CD8-positive, alpha-beta memory T cell (primary cell): ENCODE measurements at regions not wholly inside any gene's neighbourhood (a gene's known extent, or its start where the extent isn't known, plus 50 kb on each side); places are given as distances from the start of the nearest gene placed in this dataset.

Experiments
- CTCF ChIA-PET: fragments of 350-600 bp; sonication (Branson Sonifier 250); formaldehyde crosslinking; loops from one replicate; lab custom pipeline; 2021; ENCODE audit warnings: antibody characterized with exemption; lab: Charles Lee
- POLR2A ChIA-PET: fragments of 350-600 bp; sonication (Branson Sonifier 250); formaldehyde crosslinking; loops from one replicate; lab custom pipeline; 2021; ENCODE audit warnings: antibody characterized with exemption; lab: Charles Lee
- DNase-seq, 5 donors: peaks; one replicate each; pipeline versions ENCODE4 v3.0.0 to v3.0.0-alpha.2; 2020 to 2022; ENCODE audit warnings: mixed read lengths in 1 of 5
- H3K27ac ChIP-seq: one replicate; pipeline ENCODE4 v1.7.0; 2013; ENCODE audit warnings: low read depth, mild to moderate bottlenecking, low read length, moderate library complexity
- H3K27me3 ChIP-seq: 2 replicates; pipeline ENCODE4 v1.7.0; 2013; ENCODE audit warnings: low read length, mild to moderate bottlenecking; ENCODE audit not compliant: insufficient read depth, poor library complexity, severe bottlenecking
- H3K36me3 ChIP-seq: 2 replicates; pipeline ENCODE4 v1.7.0; 2013; ENCODE audit warnings: mild to moderate bottlenecking, low read length, moderate library complexity; ENCODE audit not compliant: insufficient read depth
- H3K4me1 ChIP-seq: 2 replicates; pipeline ENCODE4 v1.7.0; 2013; ENCODE audit warnings: mild to moderate bottlenecking, low read length, moderate library complexity; ENCODE audit not compliant: insufficient read depth
- H3K4me3 ChIP-seq: 2 replicates; pipeline ENCODE4 v1.7.0; 2013; ENCODE audit warnings: mild to moderate bottlenecking, low read length
- H3K9me3 ChIP-seq: 2 replicates; pipeline ENCODE4 v1.7.0; 2013; ENCODE audit warnings: mild to moderate bottlenecking, low read length
- H3K27ac Mint-ChIP-seq, 8 donors: one replicate each; pipeline ENCODE4 v1.8.0; 2020 to 2021; ENCODE audit warnings: mixed read lengths in 8 of 8, mild to moderate bottlenecking in 6 of 8, inconsistent platforms in 3 of 8, moderate library complexity in 3 of 8
- H3K27me3 Mint-ChIP-seq, 2 donors: one replicate each; pipeline ENCODE4 v1.8.0; 2020 to 2021; ENCODE audit warnings: mixed read lengths in 2 of 2, mild to moderate bottlenecking in 1 of 2, moderate library complexity in 1 of 2
- H3K36me3 Mint-ChIP-seq, 3 donors: one replicate each; pipeline ENCODE4 v1.8.0; 2020 to 2021; ENCODE audit warnings: mixed read lengths in 3 of 3, inconsistent platforms in 1 of 3, mild to moderate bottlenecking in 1 of 3
- H3K4me1 Mint-ChIP-seq, 3 donors: one replicate each; pipeline ENCODE4 v1.8.0; 2020 to 2021; ENCODE audit warnings: mixed read lengths in 3 of 3, inconsistent platforms in 1 of 3, mild to moderate bottlenecking in 1 of 3
- H3K4me3 Mint-ChIP-seq, 7 donors: one replicate each; pipeline ENCODE4 v1.8.0; 2020 to 2021; ENCODE audit warnings: mixed read lengths in 7 of 7, mild to moderate bottlenecking in 6 of 7, moderate library complexity in 4 of 7, inconsistent platforms in 2 of 7
- H3K9me3 Mint-ChIP-seq, 5 donors: one replicate each; pipeline ENCODE4 v1.8.0; 2020 to 2022; ENCODE audit warnings: mixed read lengths in 5 of 5, mild to moderate bottlenecking in 3 of 5, moderate library complexity in 2 of 5, inconsistent platforms in 1 of 5

DNA sequence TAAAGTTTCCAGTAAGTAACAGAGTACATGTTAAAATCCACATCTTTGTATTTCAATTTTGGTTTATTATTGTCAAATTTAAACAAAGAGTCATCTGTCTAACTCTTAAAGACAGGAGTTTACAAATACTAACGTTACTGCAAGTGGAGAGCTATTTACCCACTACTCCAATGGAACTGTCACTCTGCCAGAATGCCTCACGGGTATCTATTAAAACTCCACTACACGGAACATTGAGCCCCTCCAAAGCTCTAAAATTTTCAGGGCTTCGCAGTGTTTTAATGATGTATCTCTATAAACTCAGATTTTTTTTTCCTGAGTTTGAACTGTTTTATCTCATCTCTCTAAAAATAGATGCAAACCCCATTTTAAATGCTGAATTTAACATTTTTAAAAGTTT, 388.7 kb upstream of the SEMA3A start:
- Mint-ChIP-seq H3K36me3 (no peaks in the 10 kb centered on the region), H3K9me3 (peaks cover 0 to 12% (median 0%) of the 10 kb centered on the region in 5 donors), H3K4me3 (no peak overlapping the region), H3K27ac (no peak overlapping the region), H3K27me3 (no peaks in the 10 kb centered on the region), H3K4me1 (no peaks in the 10 kb centered on the region)
- ChIA-PET CTCF (no interaction called here), POLR2A (no interaction called here)
- no peak overlapping the region for H3K4me3 ChIP-seq
- no peak for DNase-seq
- H3K36me3 ChIP-seq = no peaks in the 10 kb centered on the region
- H3K9me3 ChIP-seq = no peaks in the 10 kb centered on the region
- H3K27ac ChIP-seq = no peak overlapping the region
- no peaks in the 10 kb centered on the region for H3K27me3 ChIP-seq
- no peaks in the 10 kb centered on the region for H3K4me1 ChIP-seq

DNA sequence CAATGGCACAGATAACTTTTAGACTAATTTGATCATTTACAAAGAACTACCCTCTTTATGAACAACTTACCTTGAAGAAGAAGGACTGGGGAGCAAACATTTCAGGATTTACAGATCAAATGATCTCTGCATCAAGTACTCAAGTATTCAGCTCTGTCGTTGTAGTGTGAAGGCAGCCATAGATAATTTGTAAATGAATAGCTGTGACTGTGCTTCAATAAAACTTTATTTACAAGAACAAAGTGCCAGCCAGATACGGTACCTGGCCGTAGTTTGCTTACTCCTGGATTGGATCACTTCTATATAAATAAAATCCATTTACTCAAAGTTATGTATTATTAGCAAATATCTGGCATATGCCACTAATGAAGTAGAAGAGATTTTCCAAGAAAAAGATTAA, 388.2 kb upstream of the SEMA3A start:
- no peak overlapping the region for H3K27ac ChIP-seq
- DNase-seq = no peak
- peaks cover 0 to 10% (median 0%) of the 10 kb centered on the region in 5 donors for H3K9me3 Mint-ChIP-seq
- ChIA-PET CTCF (no interaction called here), POLR2A (no interaction called here)
- H3K36me3 Mint-ChIP-seq = no peaks in the 10 kb centered on the region
- no peaks in the 10 kb centered on the region for H3K36me3 ChIP-seq
- H3K27me3 ChIP-seq = no peaks in the 10 kb centered on the region
- H3K4me1 ChIP-seq = no peaks in the 10 kb centered on the region
- no peak overlapping the region for H3K4me3 ChIP-seq
- no peaks in the 10 kb centered on the region for H3K27me3 Mint-ChIP-seq
- H3K4me1 Mint-ChIP-seq = no peaks in the 10 kb centered on the region
- no peak overlapping the region for H3K4me3 Mint-ChIP-seq
- no peak overlapping the region for H3K27ac Mint-ChIP-seq
- H3K9me3 ChIP-seq = no peaks in the 10 kb centered on the region

DNA sequence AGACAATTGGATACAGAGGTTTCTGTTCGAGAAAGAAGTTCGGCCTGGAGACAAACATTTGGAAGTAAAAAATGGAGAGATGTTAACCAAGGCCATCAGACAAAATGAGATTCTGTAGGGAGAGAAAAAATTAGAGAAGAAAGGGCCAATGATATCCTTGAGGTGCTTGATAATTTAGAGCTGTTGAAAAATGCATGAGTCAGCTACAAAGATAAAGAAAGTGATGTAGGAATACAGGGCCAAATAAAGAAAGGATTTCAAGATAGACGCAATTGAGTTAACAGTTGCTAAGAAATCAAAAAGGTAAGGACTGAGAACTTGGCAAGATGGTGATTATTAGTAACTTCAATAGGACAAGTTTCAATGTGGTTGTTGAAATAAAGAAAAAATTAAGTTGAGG, 384.2 kb upstream of the SEMA3A start:
- Histone ChIP-seq H3K4me3 (no peak overlapping the region), H3K36me3 (no peaks in the 10 kb centered on the region), H3K27me3 (no peaks in the 10 kb centered on the region), H3K9me3 (no peaks in the 10 kb centered on the region), H3K4me1 (no peaks in the 10 kb centered on the region), H3K27ac (no peak overlapping the region)
- Mint-ChIP-seq H3K36me3 (no peaks in the 10 kb centered on the region), H3K4me1 (no peaks in the 10 kb centered on the region), H3K27ac (no peak overlapping the region), H3K27me3 (no peaks in the 10 kb centered on the region), H3K9me3 (peaks cover 0 to 12% (median 2%) of the 10 kb centered on the region in 5 donors), H3K4me3 (no peak overlapping the region)
- DNase-seq = no peak
- ChIA-PET CTCF (no interaction called here), POLR2A (no interaction called here)

DNA sequence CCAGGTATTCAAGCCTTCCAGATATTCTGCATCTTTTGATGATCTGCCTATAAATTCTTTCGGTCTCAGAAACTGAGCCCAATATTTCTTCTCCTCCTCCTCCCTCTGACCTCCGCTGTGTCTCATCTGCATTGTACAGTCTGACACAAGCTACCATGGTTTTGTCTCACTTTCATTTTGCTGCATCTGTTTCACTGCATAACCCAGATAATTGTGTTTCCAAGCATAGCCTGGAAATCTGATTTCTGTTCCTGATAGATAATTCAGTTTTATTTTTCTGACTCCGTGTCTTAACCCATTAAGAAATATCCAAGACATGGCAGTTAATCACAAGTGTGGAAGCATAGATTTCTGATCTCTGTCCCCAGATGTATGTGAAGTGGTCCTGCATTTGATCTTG, 374.2 kb upstream of the SEMA3A start:
- Histone ChIP-seq H3K36me3 (no peaks in the 10 kb centered on the region), H3K27me3 (no peaks in the 10 kb centered on the region), H3K4me3 (no peak overlapping the region), H3K9me3 (no peaks in the 10 kb centered on the region), H3K27ac (no peak overlapping the region), H3K4me1 (no peaks in the 10 kb centered on the region)
- H3K4me3 Mint-ChIP-seq = no peak overlapping the region
- H3K27ac Mint-ChIP-seq = no peak overlapping the region
- no peak for DNase-seq
- no peaks in the 10 kb centered on the region for H3K4me1 Mint-ChIP-seq
- ChIA-PET POLR2A (no interaction called here), CTCF (no interaction called here)
- H3K36me3 Mint-ChIP-seq = no peaks in the 10 kb centered on the region
- peaks cover 6 to 55% (median 12%) of the 10 kb centered on the region in 5 donors for H3K9me3 Mint-ChIP-seq
- H3K27me3 Mint-ChIP-seq = no peaks in the 10 kb centered on the region

DNA sequence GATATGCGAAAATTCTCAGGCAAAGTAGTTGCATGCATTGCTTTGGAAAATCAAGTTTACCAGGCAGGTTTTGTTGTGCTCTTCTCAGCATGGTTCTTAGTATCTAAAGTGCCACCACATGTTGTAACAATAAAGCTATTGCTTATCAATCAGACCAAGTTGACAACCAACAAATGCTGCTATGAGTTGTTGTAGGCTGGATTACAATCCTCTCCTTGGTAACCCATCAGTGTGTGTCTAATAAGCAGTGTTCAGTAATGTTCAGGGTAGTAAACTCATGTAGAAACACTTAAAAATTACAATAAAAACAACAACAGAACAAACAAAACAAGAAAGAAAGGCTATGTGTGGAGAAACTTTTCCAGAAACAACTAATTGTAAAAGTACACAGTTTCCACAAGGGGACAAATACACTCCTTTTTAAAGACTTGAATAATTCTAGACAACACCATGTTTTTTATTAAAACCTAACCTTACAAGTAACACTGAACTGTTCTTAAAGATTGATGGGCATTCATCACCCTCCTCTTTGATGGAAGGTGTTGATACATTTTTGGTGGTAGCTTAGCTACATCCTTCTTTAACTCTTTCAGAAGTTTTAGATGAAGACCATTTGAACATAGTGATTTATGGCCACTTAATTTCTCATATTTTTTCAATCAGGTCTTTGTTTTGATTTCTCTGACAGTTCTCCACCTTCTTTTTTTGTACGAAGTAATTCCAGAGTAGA, 370.9 kb upstream of the SEMA3A start:
- H3K4me3 ChIP-seq = no peak overlapping the region
- no peaks in the 10 kb centered on the region for H3K36me3 ChIP-seq
- DNase-seq = no peak
- ChIA-PET POLR2A (no interaction called here), CTCF (no interaction called here)
- H3K9me3 Mint-ChIP-seq = peaks cover 8 to 53% (median 14%) of the 10 kb centered on the region in 5 donors
- no peak overlapping the region for H3K27ac ChIP-seq
- no peaks in the 10 kb centered on the region for H3K27me3 ChIP-seq
- H3K36me3 Mint-ChIP-seq = no peaks in the 10 kb centered on the region
- no peak overlapping the region for H3K4me3 Mint-ChIP-seq
- H3K4me1 Mint-ChIP-seq = no peaks in the 10 kb centered on the region
- no peaks in the 10 kb centered on the region for H3K4me1 ChIP-seq
- no peak overlapping the region for H3K27ac Mint-ChIP-seq
- no peaks in the 10 kb centered on the region for H3K27me3 Mint-ChIP-seq
- no peaks in the 10 kb centered on the region for H3K9me3 ChIP-seq

DNA sequence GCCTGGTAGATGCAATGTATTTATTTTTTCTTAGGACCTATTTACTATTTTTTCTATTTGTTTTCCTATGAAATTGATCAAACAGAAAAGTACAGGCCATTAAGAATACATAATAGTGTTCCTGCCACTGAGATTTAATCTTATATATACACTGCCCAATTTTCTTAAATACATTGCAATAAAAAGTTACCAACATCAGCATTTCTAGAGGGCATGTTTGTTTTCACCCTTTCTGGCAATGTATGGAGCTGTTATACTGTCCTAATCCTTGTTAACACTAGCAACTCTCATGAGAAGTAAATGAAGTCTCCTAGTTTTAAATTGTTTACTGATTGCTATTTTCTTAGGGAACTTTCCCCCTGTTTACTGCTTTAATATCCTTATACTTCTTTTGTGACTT, 359.1 kb upstream of the SEMA3A start:
- no peak for DNase-seq
- Mint-ChIP-seq H3K27ac (peak overlapping the region in 1 of 8 donors; percentile 4), H3K9me3 (peaks cover 11 to 41% (median 18%) of the 10 kb centered on the region in 5 donors), H3K4me1 (no peaks in the 10 kb centered on the region), H3K27me3 (peaks cover 0 to 1% of the 10 kb centered on the region in 2 donors), H3K4me3 (no peak overlapping the region), H3K36me3 (no peaks in the 10 kb centered on the region)
- peaks cover 7% of the 10 kb centered on the region for H3K9me3 ChIP-seq
- ChIA-PET CTCF (no interaction called here), POLR2A (no interaction called here)
- H3K36me3 ChIP-seq = no peaks in the 10 kb centered on the region
- H3K27ac ChIP-seq = no peak overlapping the region
- no peaks in the 10 kb centered on the region for H3K4me1 ChIP-seq
- H3K27me3 ChIP-seq = no peaks in the 10 kb centered on the region
- H3K4me3 ChIP-seq = no peak overlapping the region

DNA sequence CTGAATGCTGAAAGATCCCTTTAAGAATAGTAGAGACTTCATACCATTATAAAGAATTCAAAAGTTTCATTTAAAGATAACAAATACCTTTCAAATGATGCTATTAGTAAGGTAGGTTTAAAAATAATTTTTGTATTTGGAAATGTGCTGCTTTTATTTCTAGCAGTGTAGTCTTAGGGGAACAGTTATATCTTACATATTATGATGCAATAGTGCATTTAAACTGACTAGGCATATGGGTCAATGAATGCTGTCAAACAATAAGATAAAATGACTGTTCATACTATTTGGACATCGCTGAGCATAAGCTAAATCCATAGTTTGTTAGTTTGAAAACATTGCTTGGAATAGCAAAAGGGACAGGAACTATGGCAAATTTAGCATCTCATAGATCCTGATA, 354.8 kb upstream of the SEMA3A start:
- Mint-ChIP-seq H3K36me3 (no peaks in the 10 kb centered on the region), H3K4me3 (no peak overlapping the region), H3K4me1 (no peaks in the 10 kb centered on the region), H3K9me3 (peaks cover 6 to 31% (median 14%) of the 10 kb centered on the region in 5 donors), H3K27me3 (no peaks in the 10 kb centered on the region), H3K27ac (no peak overlapping the region)
- DNase-seq = no peak
- Histone ChIP-seq H3K27me3 (no peaks in the 10 kb centered on the region), H3K9me3 (no peaks in the 10 kb centered on the region), H3K4me1 (no peaks in the 10 kb centered on the region), H3K36me3 (no peaks in the 10 kb centered on the region), H3K27ac (no peak overlapping the region), H3K4me3 (no peak overlapping the region)
- POLR2A ChIA-PET = no interaction called here
- CTCF ChIA-PET = no interaction called here

DNA sequence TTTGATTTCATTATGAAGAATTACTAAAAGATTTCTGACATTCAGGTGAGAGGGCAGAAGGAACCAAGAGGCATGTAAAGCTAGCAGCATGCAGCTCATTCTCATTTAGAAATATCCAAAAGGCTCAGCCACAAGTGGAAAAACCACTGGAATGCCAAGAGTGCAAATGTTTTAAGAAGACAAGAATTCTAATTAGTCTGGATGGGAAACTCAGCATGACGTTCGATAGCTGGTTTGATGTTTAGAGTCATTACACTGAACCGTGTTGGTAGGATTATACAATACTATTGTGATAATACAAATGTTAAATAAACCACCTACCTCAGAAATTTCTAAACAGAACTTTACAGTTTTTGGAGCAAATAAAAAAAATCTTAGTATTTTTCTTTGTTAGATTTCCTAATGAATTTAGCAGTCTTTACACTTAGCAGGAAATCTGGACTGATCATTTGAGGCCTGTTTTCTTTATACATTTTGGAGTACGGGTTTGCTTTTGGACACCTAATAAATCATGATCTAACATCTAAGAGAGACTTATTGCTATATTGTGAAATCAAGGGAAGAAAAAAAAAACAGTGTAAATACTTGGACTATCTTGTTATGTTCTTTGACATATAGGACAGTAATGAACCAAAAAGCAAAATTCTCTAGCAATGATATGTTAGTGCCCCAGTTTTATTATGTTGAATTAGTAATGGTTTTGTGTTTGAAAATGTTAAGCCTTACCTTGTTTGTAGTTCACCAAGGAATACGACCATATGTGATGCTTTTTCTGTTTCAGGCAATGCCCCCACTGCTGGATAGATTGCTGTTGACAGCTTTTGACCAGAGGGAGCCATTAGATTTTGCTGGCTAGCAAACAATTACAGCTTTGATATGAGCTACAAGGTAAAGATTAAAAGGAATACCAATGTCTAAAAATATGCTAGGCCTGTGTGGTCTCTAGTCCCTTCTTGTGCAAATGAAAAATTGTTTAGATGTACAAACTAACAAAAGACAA, 354.1 kb upstream of the SEMA3A start:
- CTCF ChIA-PET = no interaction called here
- H3K4me3 Mint-ChIP-seq = no peak overlapping the region
- no peaks in the 10 kb centered on the region for H3K36me3 Mint-ChIP-seq
- Histone ChIP-seq H3K9me3 (no peaks in the 10 kb centered on the region), H3K4me1 (no peaks in the 10 kb centered on the region), H3K27me3 (no peaks in the 10 kb centered on the region), H3K36me3 (no peaks in the 10 kb centered on the region), H3K27ac (no peak overlapping the region), H3K4me3 (no peak overlapping the region)
- no peak overlapping the region for H3K27ac Mint-ChIP-seq
- no peaks in the 10 kb centered on the region for H3K27me3 Mint-ChIP-seq
- H3K4me1 Mint-ChIP-seq = no peaks in the 10 kb centered on the region
- POLR2A ChIA-PET = no interaction called here
- H3K9me3 Mint-ChIP-seq = peaks cover 5 to 25% (median 12%) of the 10 kb centered on the region in 5 donors
- DNase-seq = no peak
